HG03280 (cell line): ENCODE measurements at regions not wholly inside any gene's neighbourhood (a gene's known extent, or its start where the extent isn't known, plus 50 kb on each side); places are given as distances from the start of the nearest gene placed in this dataset.

Experiments
- ATAC-seq: cut with Tn5 transposase; IDR thresholded peaks from one replicate; pipeline ENCODE4 v1.9.1; 2021; ENCODE audit warnings: mild to moderate bottlenecking, moderate library complexity; ENCODE audit not compliant: unreplicated experiment

- no peak for ATAC-seq
Measured at GRCh38 chr4:111635646-111636045, 509.6 kb upstream of the FAM241A start.

GRCh38 chr4:111636961-111637585, 508.2 kb upstream of the FAM241A start:
- no peak for ATAC-seq

GRCh38 chr4:111639120-111639690, 506.0 kb upstream of the FAM241A start:
- no peak for ATAC-seq

GRCh38 chr4:111639876-111640275, 505.4 kb upstream of the FAM241A start:
- no peak for ATAC-seq

GRCh38 chr4:111641813-111642579, 503.3 kb upstream of the FAM241A start:
- peak; percentile 98 for ATAC-seq

GRCh38 chr4:111648056-111648455, 497.2 kb upstream of the FAM241A start:
- ATAC-seq = no peak

- no peak for ATAC-seq
Measured at GRCh38 chr4:111649308-111649707, 495.9 kb upstream of the FAM241A start.

- no peak for ATAC-seq
Measured at GRCh38 chr4:111650146-111650545, 495.1 kb upstream of the FAM241A start.

GRCh38 chr4:111650674-111651086, 494.6 kb upstream of the FAM241A start:
- ATAC-seq = no peak

- no peak for ATAC-seq
Measured at GRCh38 chr4:111652236-111652635, 493.0 kb upstream of the FAM241A start.

GRCh38 chr4:111652986-111653385, 492.3 kb upstream of the FAM241A start:
- ATAC-seq = no peak

GRCh38 chr4:111662496-111662895, 482.8 kb upstream of the FAM241A start:
- ATAC-seq = no peak

- ATAC-seq = no peak
Measured at GRCh38 chr4:111664308-111664945, 480.8 kb upstream of the FAM241A start.

- ATAC-seq = no peak
Measured at GRCh38 chr4:111666826-111667360, 478.4 kb upstream of the FAM241A start.

- no peak for ATAC-seq
Measured at GRCh38 chr4:111671756-111672155, 473.5 kb upstream of the FAM241A start.

GRCh38 chr4:111675746-111676145, 469.5 kb upstream of the FAM241A start:
- ATAC-seq = no peak

- ATAC-seq = no peak
Measured at GRCh38 chr4:111676533-111676932, 468.7 kb upstream of the FAM241A start.

GRCh38 chr4:111678479-111678878, 466.8 kb upstream of the FAM241A start:
- no peak for ATAC-seq

GRCh38 chr4:111678908-111679307, 466.3 kb upstream of the FAM241A start:
- ATAC-seq = no peak

GRCh38 chr4:111681270-111681669, 464.0 kb upstream of the FAM241A start:
- ATAC-seq = no peak

- ATAC-seq = no peak
Measured at GRCh38 chr4:111681751-111682150, 463.5 kb upstream of the FAM241A start.
